GM12878 (cell line): ENCODE measurements at regions not wholly inside any gene's neighbourhood (a gene's known extent, or its start where the extent isn't known, plus 50 kb on each side); places are given as distances from the start of the nearest gene placed in this dataset.

ENCODE experiments used
- ATAC-seq: fragments of 200-7000 bp; cut with Tn5 transposase; 3 replicates; pipeline ENCODE4 v1.9.1; 2020; ENCODE audit warnings: mild to moderate bottlenecking, moderate library complexity
- BruUV-seq: library from RNA; stranded (reverse); fragments of 400-500 nt; replicated peaks from 2 replicates; lab custom pipeline; 2021; lab: Mats Ljungman, UMichigan
- CTCF ChIA-PET: fragments of 300-600 bp; sonication (Branson Sonifier 250); formaldehyde crosslinking; extraction: SDS; loops from one replicate; lab custom pipeline; 2021; ENCODE audit warnings: inconsistent platforms; lab: Yijun Ruan, JAX
- POLR2A ChIA-PET: fragments of 350-600 bp; formaldehyde crosslinking; extraction: SDS; loops from one replicate; lab custom pipeline; 2021; ENCODE audit warnings: inconsistent platforms; lab: Charles Lee
- RAD21 ChIA-PET: fragments of 300-600 bp; sonication (Branson Sonifier 250); formaldehyde crosslinking; loops from one replicate; lab custom pipeline; 2023; ENCODE audit warnings: antibody characterized with exemption; ENCODE audit not compliant: unreplicated experiment; lab: Charles Lee
- SMC1A ChIA-PET: fragments of 300-600 bp; sonication (Branson Sonifier 250); formaldehyde crosslinking; loops from one replicate; lab custom pipeline; 2023; ENCODE audit not compliant: unreplicated experiment, uncharacterized antibody; lab: Charles Lee
- DNase-seq: peaks from one replicate; pipeline ENCODE4 v3.0.0-alpha.2; 2011; ENCODE audit warnings: low read depth, low spot score
- FAIRE-seq: peaks from 3 replicates; lab custom pipeline; 2011; peaks lifted over from hg19 to GRCh38; lab: Jason Lieb, UNC
- H2AFZ ChIP-seq: 2 replicates; pipeline ENCODE4 v1.6.0; 2011; ENCODE audit warnings: low read depth, low read length, control low read depth; ENCODE audit not compliant: control insufficient read depth
- H3K27ac ChIP-seq: 2 replicates; pipeline ENCODE4 v1.5.1; 2011; ENCODE audit warnings: control low read depth; ENCODE audit not compliant: control insufficient read depth, insufficient read depth
- H3K27me3 ChIP-seq, 2 experiments: replicated peaks in 1 of 2; 2 replicates each; pipeline versions ENCODE4 v1.6.0 to v1.6.1; 2011; ENCODE audit warnings: low read length in 1 of 2; ENCODE audit not compliant: control insufficient read depth in 2 of 2, insufficient read depth in 2 of 2
- H3K36me3 ChIP-seq, 2 experiments: 2 replicates each; pipeline ENCODE4 v1.5.1; 2011; ENCODE audit warnings: low read length in 1 of 2; ENCODE audit not compliant: control insufficient read depth in 2 of 2, insufficient read depth in 2 of 2
- H3K4me1 ChIP-seq: 2 replicates; pipeline ENCODE4 v1.6.1; 2011; ENCODE audit warnings: mild to moderate bottlenecking, low read length, moderate library complexity, mixed read lengths; ENCODE audit not compliant: control insufficient read depth, insufficient read depth
- H3K4me2 ChIP-seq: 2 replicates; pipeline ENCODE4 v1.6.0; 2011; ENCODE audit warnings: control low read depth; ENCODE audit not compliant: control insufficient read depth, insufficient read depth
- H3K4me3 ChIP-seq: fragments of 200-600 bp; sonication (generic); 2 replicates; pipeline ENCODE4 v1.5.1; 2016
- H3K79me2 ChIP-seq: 2 replicates; pipeline ENCODE4 v1.6.0; 2011; ENCODE audit warnings: low read length; ENCODE audit not compliant: control insufficient read depth, insufficient read depth
- H3K9ac ChIP-seq: 2 replicates; pipeline ENCODE4 v1.8.0; 2011; ENCODE audit warnings: low read length, control low read depth, mixed read lengths; ENCODE audit not compliant: control insufficient read depth, insufficient read depth
- H3K9me3 ChIP-seq: replicated peaks from 3 replicates; pipeline ENCODE4 v1.5.1; 2011; ENCODE audit warnings: mild to moderate bottlenecking, low read length; ENCODE audit not compliant: control insufficient read depth, insufficient read depth
- H4K20me1 ChIP-seq: 2 replicates; pipeline ENCODE4 v1.6.0; 2011; ENCODE audit not compliant: control insufficient read depth, insufficient read depth
- E2F8 ChIP-seq: fragments of 450-650 bp; IDR thresholded peaks from 2 replicates; pipeline ENCODE4 v1.6.1; 2018; ENCODE audit warnings: mild to moderate bottlenecking, low read depth, moderate library complexity; ENCODE audit not compliant: partially characterized antibody
- FOXK2 ChIP-seq: fragments of 450-650 bp; IDR thresholded peaks from 2 replicates; pipeline ENCODE4 v1.6.1; 2017; ENCODE audit warnings: mild to moderate bottlenecking, moderate library complexity
- IKZF1 ChIP-seq: fragments of 450-650 bp; conservative IDR thresholded peaks from 2 replicates; pipeline ENCODE4 v1.6.1; 2017; ENCODE audit warnings: antibody characterized with exemption, mild to moderate bottlenecking
- NKRF ChIP-seq: fragments of 450-650 bp; conservative IDR thresholded peaks from 2 replicates; pipeline ENCODE4 v1.6.1; 2017; ENCODE audit warnings: mild to moderate bottlenecking, moderate library complexity
- PKNOX1 ChIP-seq: fragments of 450-650 bp; IDR thresholded peaks from 2 replicates; pipeline ENCODE4 v1.6.1; 2016; ENCODE audit warnings: mild to moderate bottlenecking
- RAD21 ChIP-seq: IDR thresholded peaks from 2 replicates; pipeline ENCODE4 v1.6.1; 2011; ENCODE audit warnings: mild to moderate bottlenecking, low read depth, low read length, moderate library complexity; ENCODE audit not compliant: insufficient read depth
- SMAD1 ChIP-seq: fragments of 450-650 bp; IDR thresholded peaks from 2 replicates; pipeline ENCODE4 v1.6.1; 2018; ENCODE audit warnings: mild to moderate bottlenecking, low read depth; ENCODE audit not compliant: partially characterized antibody
- STAT3 ChIP-seq: IDR thresholded peaks from 2 replicates; pipeline ENCODE4 v1.6.1; 2011; ENCODE audit warnings: low read depth, low read length, improper control_type of control experiment
- ZZZ3 ChIP-seq: IDR thresholded peaks from 2 replicates; pipeline ENCODE4 v1.6.1; 2011; ENCODE audit warnings: low read depth; ENCODE audit not compliant: control insufficient read depth, insufficient read length
- WGBS: methylation state at CpG from one replicate; pipeline ENCODE4 v1.1.6; 2016; ENCODE audit warnings: low lambda C conversion rate; ENCODE audit not compliant: insufficient replicate concordance, insufficient coverage; ENCODE audit errors: missing lambda C conversion rate; 5-methylcytosine and 5-hydroxymethylcytosine counted together
- in situ Hi-C: fragments of 300-500 bp; cut with MboI; formaldehyde crosslinking; loops from 9 replicates; pipeline ENCODE4 v1.14.3; 2018; ENCODE audit warnings: mixed read lengths
- intact Hi-C: fragments of 100-400 bp; cut with micrococcal nuclease; formaldehyde crosslinking; loops from one replicate; pipeline ENCODE4 v1.14.2; 2022; ENCODE audit not compliant: unreplicated experiment

GRCh38 chr18:25957017-25957416 is 133.4 kb downstream of the SS18 start (continued):
- TF ChIP-seq E2F8: no peak
- TF ChIP-seq FOXK2: no peak
- TF ChIP-seq RAD21: no peak

- Histone ChIP-seq H3K9ac (no peak overlapping the region), H3K36me3 (no peaks in the 10 kb centered on the region), H2AFZ (peak overlapping the region; percentile 54), H3K4me2 (peak overlapping the region; percentile 36; the same call in 1 of the 2 replicates), H4K20me1 (no peaks in the 10 kb centered on the region), H3K27ac (no peak overlapping the region), H3K4me3 (no peak overlapping the region), H3K4me1 (peaks cover 4% of the 10 kb centered on the region; the same call in 1 of the 2 replicates), H3K79me2 (no peaks in the 10 kb centered on the region), H3K9me3 (no peaks in the 10 kb centered on the region), H3K27me3 (no peaks in the 10 kb centered on the region)
- no peak for ATAC-seq
- no TSS peak for BruUV-seq
- CTCF ChIA-PET: interaction anchor here (0.8 kb wide), 1 partner anchor 18 kb away, joined by 3 read pairs; no protein-coding TSS in a partner anchor
- in situ Hi-C loops: no loop called here
- TF ChIP-seq SMAD1 (no peak), ZZZ3 (no peak), NKRF (no peak), PKNOX1 (no peak), IKZF1 (no peak), STAT3 (no peak)
- RAD21 ChIA-PET: no interaction called here
- no peak for FAIRE-seq
- no peak for DNase-seq
- SMC1A ChIA-PET: interaction anchor here (0.6 to 1.3 kb wide), 2 partner anchors 27 to 248 kb away, joined by 3 to 4 read pairs; no protein-coding TSS in a partner anchor
- POLR2A ChIA-PET: no interaction called here
- 98% methylated on average over 4 of the region's 4 CpGs for WGBS
- intact Hi-C loops: no loop called here
Observed at GRCh38 chr18:25953111-25953510, 137.3 kb downstream of the SS18 start.
